ENCODE measurements at regions not wholly inside any gene's neighbourhood (a gene's known extent, or its start where the extent isn't known, plus 50 kb on each side); places are given as distances from the start of the nearest gene placed in this dataset.

GRCh38 chr2:104023765-104024164 is 830.1 kb upstream of the POU3F3 start:
- Histone ChIP-seq H3K4me1 (ENCODE audit: control extremely low read depth in 1 of 4, control insufficient read depth in 4 of 4, insufficient read depth in 4 of 4, low read length in 3 of 4) (no peaks in the 10 kb centered on the region), H3K27ac (ENCODE audit: insufficient read depth in 1 of 2, low read depth in 1 of 2, low read length in 2 of 2, poor library complexity in 1 of 2, severe bottlenecking in 2 of 2) (no peak overlapping the region), H3K36me3 (ENCODE audit: control insufficient read depth in 4 of 4, insufficient read depth in 4 of 4, low read length in 3 of 4) (no peaks in the 10 kb centered on the region), H3K4me3 (ENCODE audit: control insufficient read depth in 1 of 7, extremely low read depth in 1 of 7, insufficient read depth in 4 of 7, low read depth in 2 of 7, low read length in 6 of 7) (no peak overlapping the region), H3K9me3 (ENCODE audit: control extremely low read depth in 1 of 5, control insufficient read depth in 4 of 5, insufficient read depth in 2 of 5, low read depth in 1 of 5, low read length in 4 of 5) (no peaks in the 10 kb centered on the region), H3K27me3 (replicated peaks in 2 of 5; ENCODE audit: control insufficient read depth in 4 of 5, insufficient read depth in 5 of 5, low read length in 4 of 5) (peaks cover 0 to 10% (median 4%) of the 10 kb centered on the region in 5 experiments)
- DNase-seq: no peak
- WGBS (ENCODE audit: insufficient coverage): 60% methylated on average over 7 of the region's 8 CpGs
- CTCF ChIA-PET: interaction anchor here (1.5 kb wide), 1 partner anchor 10 kb away, joined by 4 read pairs; no protein-coding TSS in a partner anchor
- POLR2A ChIA-PET: interaction anchor here (0.7 kb wide), 1 partner anchor 697 kb away, joined by 3 read pairs; no protein-coding TSS in a partner anchor

DNA sequence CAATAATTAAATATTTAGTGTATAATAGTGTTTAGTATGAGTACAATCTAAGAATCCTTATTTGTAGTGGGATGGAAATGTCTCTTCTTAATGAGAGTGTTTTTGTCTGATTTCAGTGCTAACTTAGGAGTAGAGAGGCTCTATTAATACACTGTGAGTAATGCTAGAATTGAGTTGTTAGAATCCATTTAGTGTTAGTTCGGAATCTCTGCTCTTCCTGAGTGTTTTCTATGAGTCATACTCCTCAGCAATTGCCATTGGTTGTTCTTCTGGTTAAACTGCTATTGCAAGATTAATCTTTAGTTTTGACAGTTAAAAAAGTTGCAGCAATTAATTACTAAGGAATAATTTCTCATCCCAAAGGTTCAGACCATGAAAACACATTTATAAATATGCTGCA is 828.6 kb upstream of the POU3F3 start:
- no peaks in the 10 kb centered on the region for H3K36me3 ChIP-seq (ENCODE audit: control insufficient read depth in 4 of 4, insufficient read depth in 4 of 4, low read length in 3 of 4)
- H3K27ac ChIP-seq (ENCODE audit: insufficient read depth in 1 of 2, low read depth in 1 of 2, low read length in 2 of 2, poor library complexity in 1 of 2, severe bottlenecking in 2 of 2): no peak overlapping the region
- CTCF ChIA-PET: no interaction called here
- no peak for DNase-seq
- peaks cover 0 to 15% (median 4%) of the 10 kb centered on the region in 5 experiments for H3K27me3 ChIP-seq (replicated peaks in 2 of 5; ENCODE audit: control insufficient read depth in 4 of 5, insufficient read depth in 5 of 5, low read length in 4 of 5)
- no CpG with 5 or more reads among the region's 1 CpG for WGBS (ENCODE audit: insufficient coverage)
- H3K9me3 ChIP-seq (ENCODE audit: control extremely low read depth in 1 of 5, control insufficient read depth in 4 of 5, insufficient read depth in 2 of 5, low read depth in 1 of 5, low read length in 4 of 5): no peaks in the 10 kb centered on the region
- H3K4me1 ChIP-seq (ENCODE audit: control extremely low read depth in 1 of 4, control insufficient read depth in 4 of 4, insufficient read depth in 4 of 4, low read length in 3 of 4): no peaks in the 10 kb centered on the region
- POLR2A ChIA-PET: no interaction called here
- no peak overlapping the region for H3K4me3 ChIP-seq (ENCODE audit: control insufficient read depth in 1 of 7, extremely low read depth in 1 of 7, insufficient read depth in 4 of 7, low read depth in 2 of 7, low read length in 6 of 7)

DNA sequence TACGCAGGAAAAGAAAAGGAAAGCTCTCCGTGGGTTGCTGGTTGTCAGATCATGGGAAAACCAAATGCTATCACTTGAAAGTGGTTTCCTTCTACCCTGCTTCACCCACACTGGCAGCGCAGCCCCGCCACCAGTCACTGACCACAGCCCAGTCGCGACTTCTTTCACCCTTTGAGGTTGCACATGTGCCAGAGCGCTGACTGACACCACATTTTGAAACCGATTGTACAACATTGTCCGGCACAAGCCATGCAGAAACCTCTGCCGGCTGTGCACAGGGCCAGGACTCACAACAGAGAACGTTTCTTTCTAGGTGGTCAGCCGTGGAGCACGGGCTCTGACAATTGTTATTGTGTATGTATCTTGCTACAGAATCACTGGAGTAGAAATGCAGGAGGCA is 827.2 kb upstream of the POU3F3 start:
- H3K4me3 ChIP-seq (ENCODE audit: control insufficient read depth in 1 of 7, extremely low read depth in 1 of 7, insufficient read depth in 4 of 7, low read depth in 2 of 7, low read length in 6 of 7): no peak overlapping the region
- H3K36me3 ChIP-seq (ENCODE audit: control insufficient read depth in 4 of 4, insufficient read depth in 4 of 4, low read length in 3 of 4): no peaks in the 10 kb centered on the region
- CTCF ChIA-PET: no interaction called here
- WGBS (ENCODE audit: insufficient coverage): 81% methylated on average over 13 of the region's 13 CpGs
- POLR2A ChIA-PET: no interaction called here
- DNase-seq: no peak
- H3K27ac ChIP-seq (ENCODE audit: insufficient read depth in 1 of 2, low read depth in 1 of 2, low read length in 2 of 2, poor library complexity in 1 of 2, severe bottlenecking in 2 of 2): no peak overlapping the region
- H3K9me3 ChIP-seq (ENCODE audit: control extremely low read depth in 1 of 5, control insufficient read depth in 4 of 5, insufficient read depth in 2 of 5, low read depth in 1 of 5, low read length in 4 of 5): no peaks in the 10 kb centered on the region
- peaks cover 0 to 15% (median 4%) of the 10 kb centered on the region in 5 experiments for H3K27me3 ChIP-seq (replicated peaks in 2 of 5; ENCODE audit: control insufficient read depth in 4 of 5, insufficient read depth in 5 of 5, low read length in 4 of 5)
- H3K4me1 ChIP-seq (ENCODE audit: control extremely low read depth in 1 of 4, control insufficient read depth in 4 of 4, insufficient read depth in 4 of 4, low read length in 3 of 4): no peaks in the 10 kb centered on the region

GRCh38 chr2:104027321-104027720 is 826.6 kb upstream of the POU3F3 start:
- Histone ChIP-seq H3K4me1 (ENCODE audit: control extremely low read depth in 1 of 4, control insufficient read depth in 4 of 4, insufficient read depth in 4 of 4, low read length in 3 of 4) (no peaks in the 10 kb centered on the region), H3K9me3 (ENCODE audit: control extremely low read depth in 1 of 5, control insufficient read depth in 4 of 5, insufficient read depth in 2 of 5, low read depth in 1 of 5, low read length in 4 of 5) (no peaks in the 10 kb centered on the region), H3K27ac (ENCODE audit: insufficient read depth in 1 of 2, low read depth in 1 of 2, low read length in 2 of 2, poor library complexity in 1 of 2, severe bottlenecking in 2 of 2) (no peak overlapping the region), H3K4me3 (ENCODE audit: control insufficient read depth in 1 of 7, extremely low read depth in 1 of 7, insufficient read depth in 4 of 7, low read depth in 2 of 7, low read length in 6 of 7) (no peak overlapping the region), H3K36me3 (ENCODE audit: control insufficient read depth in 4 of 4, insufficient read depth in 4 of 4, low read length in 3 of 4) (no peaks in the 10 kb centered on the region), H3K27me3 (replicated peaks in 2 of 5; ENCODE audit: control insufficient read depth in 4 of 5, insufficient read depth in 5 of 5, low read length in 4 of 5) (peaks cover 0 to 15% (median 4%) of the 10 kb centered on the region in 5 experiments)
- ChIA-PET CTCF (no interaction called here), POLR2A (no interaction called here)
- WGBS (ENCODE audit: insufficient coverage): no CpG with 5 or more reads among the region's 2 CpGs
- DNase-seq: no peak

DNA sequence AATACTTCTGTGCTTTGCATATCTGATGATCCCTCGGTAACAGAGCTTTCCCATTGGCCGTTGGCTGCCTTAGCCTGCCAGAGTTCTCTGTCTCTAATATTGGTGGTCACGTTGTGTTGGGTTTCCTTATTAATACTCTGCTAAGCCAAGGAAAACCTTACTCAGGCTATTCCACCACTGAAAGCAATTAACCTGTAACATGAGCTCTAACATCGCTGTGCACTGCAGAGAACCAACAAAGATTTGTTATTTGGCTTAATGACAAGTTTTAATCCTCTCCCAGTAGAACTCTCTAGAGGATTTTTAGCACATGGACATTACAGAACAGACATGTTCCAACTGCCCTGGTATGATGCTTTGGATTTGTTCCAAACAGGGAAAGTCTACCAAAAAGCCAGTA is 825.9 kb upstream of the POU3F3 start:
- ChIA-PET CTCF (no interaction called here), POLR2A (no interaction called here)
- DNase-seq: no peak
- Histone ChIP-seq H3K9me3 (ENCODE audit: control extremely low read depth in 1 of 5, control insufficient read depth in 4 of 5, insufficient read depth in 2 of 5, low read depth in 1 of 5, low read length in 4 of 5) (no peaks in the 10 kb centered on the region), H3K4me1 (ENCODE audit: control extremely low read depth in 1 of 4, control insufficient read depth in 4 of 4, insufficient read depth in 4 of 4, low read length in 3 of 4) (no peaks in the 10 kb centered on the region), H3K36me3 (ENCODE audit: control insufficient read depth in 4 of 4, insufficient read depth in 4 of 4, low read length in 3 of 4) (no peaks in the 10 kb centered on the region), H3K27ac (ENCODE audit: insufficient read depth in 1 of 2, low read depth in 1 of 2, low read length in 2 of 2, poor library complexity in 1 of 2, severe bottlenecking in 2 of 2) (no peak overlapping the region), H3K4me3 (ENCODE audit: control insufficient read depth in 1 of 7, extremely low read depth in 1 of 7, insufficient read depth in 4 of 7, low read depth in 2 of 7, low read length in 6 of 7) (no peak overlapping the region), H3K27me3 (replicated peaks in 2 of 5; ENCODE audit: control insufficient read depth in 4 of 5, insufficient read depth in 5 of 5, low read length in 4 of 5) (peaks cover 0 to 15% (median 4%) of the 10 kb centered on the region in 5 experiments)
- 100% methylated on average over 1 of the region's 4 CpGs for WGBS (ENCODE audit: insufficient coverage)

GRCh38 chr2:104033399-104033798 is 820.5 kb upstream of the POU3F3 start:
- ChIA-PET POLR2A (no interaction called here), CTCF (interaction anchor here (1.2 kb wide), 1 partner anchor 10 kb away, joined by 4 read pairs; no protein-coding TSS in a partner anchor)
- no peaks in the 10 kb centered on the region for H3K9me3 ChIP-seq (ENCODE audit: control extremely low read depth in 1 of 5, control insufficient read depth in 4 of 5, insufficient read depth in 2 of 5, low read depth in 1 of 5, low read length in 4 of 5)
- H3K4me3 ChIP-seq (ENCODE audit: control insufficient read depth in 1 of 7, extremely low read depth in 1 of 7, insufficient read depth in 4 of 7, low read depth in 2 of 7, low read length in 6 of 7): no peak overlapping the region
- DNase-seq: peak; percentile 21 to 53 (median 51)
- H3K27me3 ChIP-seq (replicated peaks in 2 of 5; ENCODE audit: control insufficient read depth in 4 of 5, insufficient read depth in 5 of 5, low read length in 4 of 5): peaks cover 0 to 4% (median 0%) of the 10 kb centered on the region in 5 experiments
- no peak overlapping the region for H3K27ac ChIP-seq (ENCODE audit: insufficient read depth in 1 of 2, low read depth in 1 of 2, low read length in 2 of 2, poor library complexity in 1 of 2, severe bottlenecking in 2 of 2)
- no CpG with 5 or more reads among the region's 3 CpGs for WGBS (ENCODE audit: insufficient coverage)
- H3K36me3 ChIP-seq (ENCODE audit: control insufficient read depth in 4 of 4, insufficient read depth in 4 of 4, low read length in 3 of 4): no peaks in the 10 kb centered on the region
- H3K4me1 ChIP-seq (ENCODE audit: control extremely low read depth in 1 of 4, control insufficient read depth in 4 of 4, insufficient read depth in 4 of 4, low read length in 3 of 4): no peaks in the 10 kb centered on the region

DNA sequence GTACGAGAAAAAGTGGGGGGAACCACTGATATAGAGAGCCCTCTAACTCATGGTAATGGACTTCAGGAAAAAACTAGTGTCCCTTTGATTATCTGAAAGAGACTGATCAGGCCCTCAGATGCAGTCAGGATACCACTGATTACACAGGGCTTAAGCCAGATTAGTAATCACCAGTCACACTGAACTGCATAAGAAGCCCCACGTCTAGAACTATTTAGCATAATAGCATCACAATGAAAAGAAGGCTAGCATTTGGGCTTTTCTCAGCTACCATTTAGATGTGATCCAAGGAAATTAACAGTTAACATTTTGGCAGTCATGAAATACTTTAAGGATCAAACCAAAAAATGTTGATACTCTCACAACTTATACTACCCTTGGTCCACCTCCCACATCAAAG is 813.1 kb upstream of the POU3F3 start:
- ChIA-PET POLR2A (no interaction called here), CTCF (no interaction called here)
- Histone ChIP-seq H3K4me1 (ENCODE audit: control extremely low read depth in 1 of 4, control insufficient read depth in 4 of 4, insufficient read depth in 4 of 4, low read length in 3 of 4) (no peaks in the 10 kb centered on the region), H3K27ac (ENCODE audit: insufficient read depth in 1 of 2, low read depth in 1 of 2, low read length in 2 of 2, poor library complexity in 1 of 2, severe bottlenecking in 2 of 2) (no peak overlapping the region), H3K36me3 (ENCODE audit: control insufficient read depth in 4 of 4, insufficient read depth in 4 of 4, low read length in 3 of 4) (no peaks in the 10 kb centered on the region), H3K9me3 (ENCODE audit: control extremely low read depth in 1 of 5, control insufficient read depth in 4 of 5, insufficient read depth in 2 of 5, low read depth in 1 of 5, low read length in 4 of 5) (peaks cover 0 to under 1% (median 0%) of the 10 kb centered on the region in 5 experiments), H3K27me3 (replicated peaks in 2 of 5; ENCODE audit: control insufficient read depth in 4 of 5, insufficient read depth in 5 of 5, low read length in 4 of 5) (no peaks in the 10 kb centered on the region), H3K4me3 (ENCODE audit: control insufficient read depth in 1 of 7, extremely low read depth in 1 of 7, insufficient read depth in 4 of 7, low read depth in 2 of 7, low read length in 6 of 7) (no peak overlapping the region)
- DNase-seq: no peak
- WGBS (ENCODE audit: insufficient coverage): 100% methylated on average over 1 of the region's 2 CpGs

Measured in common myeloid progenitor, CD34-positive (primary cell).